GM18511 (cell line): ENCODE measurements at regions not wholly inside any gene's neighbourhood (a gene's known extent, or its start where the extent isn't known, plus 50 kb on each side); places are given as distances from the start of the nearest gene placed in this dataset.
"Not testable (repeated sequence)": the region's sequence is repeated elsewhere in the genome, so short reads cannot be mapped to it uniquely, and the experiment has no call there.

Experiments
- ATAC-seq: cut with Tn5 transposase; IDR thresholded peaks from one replicate; pipeline ENCODE4 v1.9.1; 2021; ENCODE audit warnings: mild to moderate bottlenecking, moderate library complexity; ENCODE audit not compliant: unreplicated experiment

- ATAC-seq: no peak
Observed at GRCh38 chr1:238672806-238673205, 713.6 kb upstream of the CHRM3 start.

- ATAC-seq: no peak
Observed at GRCh38 chr1:238672262-238672661, 714.1 kb upstream of the CHRM3 start.

- ATAC-seq: no peak
Observed at GRCh38 chr1:238664139-238664538, 722.2 kb upstream of the CHRM3 start.

- no peak for ATAC-seq
Observed at GRCh38 chr1:238660849-238661248, 725.5 kb upstream of the CHRM3 start.

- no peak for ATAC-seq
Observed at GRCh38 chr1:238658763-238659162, 727.6 kb upstream of the CHRM3 start.

GRCh38 chr1:238653693-238654321, 732.6 kb upstream of the CHRM3 start:
- no peak for ATAC-seq

GRCh38 chr1:238652346-238652968, 733.9 kb upstream of the CHRM3 start:
- ATAC-seq: no peak

GRCh38 chr1:238649200-238649599, 737.2 kb upstream of the CHRM3 start:
- ATAC-seq: no peak

GRCh38 chr1:238648751-238649150, 737.6 kb upstream of the CHRM3 start:
- ATAC-seq: no peak

GRCh38 chr1:238648296-238648695, 738.1 kb upstream of the CHRM3 start:
- ATAC-seq: no peak

- no peak for ATAC-seq
Observed at GRCh38 chr1:238647877-238648276, 738.5 kb upstream of the CHRM3 start.

- ATAC-seq: no peak
Observed at GRCh38 chr1:238642231-238642630, 744.1 kb upstream of the CHRM3 start.

- no peak for ATAC-seq
Observed at GRCh38 chr1:238639861-238640260, 746.5 kb upstream of the CHRM3 start.

- no peak for ATAC-seq
Observed at GRCh38 chr1:238628110-238628509, 737.4 kb upstream of the ZP4 start.

GRCh38 chr1:238624776-238625175, 734.1 kb upstream of the ZP4 start:
- no peak for ATAC-seq

- ATAC-seq: no peak
Observed at GRCh38 chr1:238621405-238621804, 730.7 kb upstream of the ZP4 start.

- ATAC-seq: no peak
Observed at GRCh38 chr1:238619652-238620051, 728.9 kb upstream of the ZP4 start.

- no peak for ATAC-seq
Observed at GRCh38 chr1:238611406-238611805, 720.7 kb upstream of the ZP4 start.

GRCh38 chr1:238608144-238608543, 717.4 kb upstream of the ZP4 start:
- no peak for ATAC-seq

- no peak for ATAC-seq
Observed at GRCh38 chr1:238606896-238607295, 716.2 kb upstream of the ZP4 start.

GRCh38 chr1:238606457-238606856, 715.7 kb upstream of the ZP4 start:
- ATAC-seq: no peak

GRCh38 chr1:238604357-238604756, 713.6 kb upstream of the ZP4 start:
- ATAC-seq: no peak

GRCh38 chr1:238601604-238602003, 710.9 kb upstream of the ZP4 start:
- ATAC-seq: not testable (repeated sequence)
